ENCODE measurements at regions not wholly inside any gene's neighbourhood (a gene's known extent, or its start where the extent isn't known, plus 50 kb on each side); places are given as distances from the start of the nearest gene placed in this dataset.

DNA sequence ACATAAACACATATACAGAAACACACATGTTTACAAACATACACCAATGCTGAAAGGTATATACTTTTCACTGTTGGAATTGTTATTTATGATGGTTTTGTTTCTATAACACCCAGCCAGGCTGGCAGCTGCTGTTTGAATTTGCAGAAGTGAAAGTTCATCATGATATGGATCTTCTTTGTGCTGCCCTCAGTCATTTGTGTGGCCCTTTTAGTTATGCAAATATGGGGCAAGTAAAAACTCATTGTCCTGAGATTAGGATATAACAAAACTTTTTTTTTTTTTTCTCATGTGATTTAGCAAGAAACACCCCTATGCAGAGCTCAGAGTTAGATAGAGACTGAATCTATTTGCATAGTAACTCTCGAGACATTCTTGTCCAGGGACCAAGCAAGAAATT, 714.1 kb downstream of the KCNJ3 start (continued):
- TF ChIP-seq ZNF384 (IDR thresholded peaks at IDR 0.05; ENCODE audit: low read depth, low read length) = no peak
- no peak for TF ChIP-seq POU5F1 (IDR thresholded peaks at IDR 0.05; ENCODE audit: borderline replicate concordance, low read depth, low read length, partially characterized antibody)
- TF ChIP-seq SMAD2 (IDR thresholded peaks at IDR 0.05; ENCODE audit: low read depth, low read length) = no peak
- no peak for TF ChIP-seq SNRNP70 (optimal IDR thresholded peaks at IDR 0.05; ENCODE audit: low read depth, low read length)

DNA sequence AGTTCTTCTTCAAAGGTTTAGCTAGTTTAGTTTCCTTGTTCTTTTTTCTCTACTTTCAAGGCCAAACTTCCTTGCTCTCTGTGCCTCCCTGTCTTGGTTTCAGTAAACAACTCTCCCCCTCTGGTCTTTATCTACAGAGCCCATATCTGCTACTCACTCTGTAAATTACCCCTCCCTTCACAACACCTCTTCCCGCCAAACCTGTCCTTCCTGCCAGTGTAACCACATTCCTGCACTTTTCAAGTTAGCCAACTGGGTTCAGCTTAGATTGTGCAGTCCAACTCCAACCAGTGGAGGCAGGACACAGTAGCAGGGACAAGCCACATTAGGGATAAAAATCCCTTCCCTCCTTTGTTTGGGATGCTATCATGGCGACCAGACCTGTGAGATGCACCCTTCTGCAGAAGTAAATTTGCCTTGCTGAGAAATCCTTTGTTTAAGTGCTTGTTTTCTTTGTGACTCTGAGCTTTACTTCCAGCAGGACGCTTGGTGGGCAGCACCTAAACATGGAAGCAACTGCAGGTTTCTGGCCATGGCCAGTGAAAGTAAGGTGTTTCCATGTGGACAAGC, 706.0 kb downstream of the KCNJ3 start:
- no peak for FAIRE-seq
- TF ChIP-seq, protein P1, sequence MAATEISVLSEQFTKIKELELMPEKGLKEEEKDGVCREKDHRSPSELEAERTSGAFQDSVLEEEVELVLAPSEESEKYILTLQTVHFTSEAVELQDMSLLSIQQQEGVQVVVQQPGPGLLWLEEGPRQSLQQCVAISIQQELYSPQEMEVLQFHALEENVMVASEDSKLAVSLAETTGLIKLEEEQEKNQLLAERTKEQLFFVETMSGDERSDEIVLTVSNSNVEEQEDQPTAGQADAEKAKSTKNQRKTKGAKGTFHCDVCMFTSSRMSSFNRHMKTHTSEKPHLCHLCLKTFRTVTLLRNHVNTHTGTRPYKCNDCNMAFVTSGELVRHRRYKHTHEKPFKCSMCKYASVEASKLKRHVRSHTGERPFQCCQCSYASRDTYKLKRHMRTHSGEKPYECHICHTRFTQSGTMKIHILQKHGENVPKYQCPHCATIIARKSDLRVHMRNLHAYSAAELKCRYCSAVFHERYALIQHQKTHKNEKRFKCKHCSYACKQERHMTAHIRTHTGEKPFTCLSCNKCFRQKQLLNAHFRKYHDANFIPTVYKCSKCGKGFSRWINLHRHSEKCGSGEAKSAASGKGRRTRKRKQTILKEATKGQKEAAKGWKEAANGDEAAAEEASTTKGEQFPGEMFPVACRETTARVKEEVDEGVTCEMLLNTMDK (IDR thresholded peaks at IDR 0.05; ENCODE audit: borderline replicate concordance, insufficient read depth, low read depth, low read length, poor library complexity, severe bottlenecking) = no peak
- peak; percentile 86 for TF ChIP-seq CBX5 (IDR thresholded peaks at IDR 0.05; ENCODE audit: borderline replicate concordance, low read depth)
- TF ChIP-seq STAT5B (CRISPR knock-in tag; IDR thresholded peaks at IDR 0.05) = no peak
- TF ChIP-seq EZH2 (IDR thresholded peaks at IDR 0.05; ENCODE audit: borderline replicate concordance, low read depth, low read length) = no peak
- TF ChIP-seq, protein P2, sequence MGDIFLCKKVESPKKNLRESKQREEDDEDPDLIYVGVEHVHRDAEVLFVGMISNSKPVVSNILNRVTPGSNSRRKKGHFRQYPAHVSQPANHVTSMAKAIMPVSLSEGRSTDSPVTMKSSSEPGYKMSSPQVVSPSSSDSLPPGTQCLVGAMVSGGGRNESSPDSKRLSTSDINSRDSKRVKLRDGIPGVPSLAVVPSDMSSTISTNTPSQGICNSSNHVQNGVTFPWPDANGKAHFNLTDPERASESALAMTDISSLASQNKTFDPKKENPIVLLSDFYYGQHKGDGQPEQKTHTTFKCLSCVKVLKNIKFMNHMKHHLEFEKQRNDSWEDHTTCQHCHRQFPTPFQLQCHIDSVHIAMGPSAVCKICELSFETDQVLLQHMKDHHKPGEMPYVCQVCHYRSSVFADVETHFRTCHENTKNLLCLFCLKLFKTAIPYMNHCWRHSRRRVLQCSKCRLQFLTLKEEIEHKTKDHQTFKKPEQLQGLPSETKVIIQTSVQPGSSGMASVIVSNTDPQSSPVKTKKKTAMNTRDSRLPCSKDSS (IDR thresholded peaks at IDR 0.05; ENCODE audit: low read depth, partially characterized antibody) = peak; percentile 93
- TF ChIP-seq NCOA2 (IDR thresholded peaks at IDR 0.05; ENCODE audit: partially characterized antibody in 2 of 2) = no peak
- no peak for TF ChIP-seq BRD4 (IDR thresholded peaks at IDR 0.05)
- no peak for TF ChIP-seq POLR2AphosphoS2 (IDR thresholded peaks at IDR 0.05; ENCODE audit: low read length)
- no peak for TF ChIP-seq FOXM1 (IDR thresholded peaks at IDR 0.05; ENCODE audit: low read depth)
- no peak for TF ChIP-seq FOXM1 (CRISPR knock-in tag; IDR thresholded peaks at IDR 0.05; ENCODE audit: low read depth)
- no peak for TF ChIP-seq MED1 (CRISPR knock-in tag; IDR thresholded peaks at IDR 0.05; ENCODE audit: borderline replicate concordance)
- no peak for TF ChIP-seq HDAC3 (IDR thresholded peaks at IDR 0.05; ENCODE audit: borderline replicate concordance, partially characterized antibody)
- TF ChIP-seq, protein P3, sequence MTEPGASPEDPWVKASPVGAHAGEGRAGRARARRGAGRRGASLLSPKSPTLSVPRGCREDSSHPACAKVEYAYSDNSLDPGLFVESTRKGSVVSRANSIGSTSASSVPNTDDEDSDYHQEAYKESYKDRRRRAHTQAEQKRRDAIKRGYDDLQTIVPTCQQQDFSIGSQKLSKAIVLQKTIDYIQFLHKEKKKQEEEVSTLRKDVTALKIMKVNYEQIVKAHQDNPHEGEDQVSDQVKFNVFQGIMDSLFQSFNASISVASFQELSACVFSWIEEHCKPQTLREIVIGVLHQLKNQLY (CRISPR knock-in tag; conservative IDR thresholded peaks at IDR 0.05) = no peak

More for the DNA sequence above, 706.0 kb downstream of the KCNJ3 start:
- Histone ChIP-seq H3K9me3 (replicated peaks; ENCODE audit: control insufficient read depth, insufficient read depth, low read depth, low read length) (peaks cover 10% of the 10 kb centered on the region; the same call in 1 of the 2 replicates), H3K27me3 (ENCODE audit: control insufficient read depth in 2 of 2, insufficient read depth in 2 of 2, low read length in 2 of 2) (no peaks in the 10 kb centered on the region), H3K36me3 (ENCODE audit: control insufficient read depth, insufficient read depth, low read length) (no peaks in the 10 kb centered on the region), H4K20me1 (replicated peaks; ENCODE audit: control insufficient read depth, insufficient read depth, low read length) (no peaks in the 10 kb centered on the region), H3K4me2 (ENCODE audit: insufficient read depth, low read length) (no peak overlapping the region), H2AFZ (ENCODE audit: low read depth, low read length) (no peak overlapping the region), H3K27ac (ENCODE audit: extremely low read depth, low read depth, low read length) (no peak overlapping the region), H3K9ac (ENCODE audit: insufficient read depth in 1 of 2, low read depth in 2 of 2, low read length in 2 of 2) (no peak overlapping the region), H3K79me2 (ENCODE audit: control insufficient read depth, insufficient read depth, low read length) (no peaks in the 10 kb centered on the region), H3K9me1 (ENCODE audit: control insufficient read depth, insufficient read depth, low read length) (no peaks in the 10 kb centered on the region), H3K4me1 (replicated peaks in 1 of 2; ENCODE audit: control insufficient read depth in 2 of 2, insufficient read depth in 2 of 2, low read length in 2 of 2) (no peaks in the 10 kb centered on the region), H3K4me3 (no peak overlapping the region)
- POLR2A ChIA-PET = no interaction called here
- no peak for ATAC-seq
- DNase-seq (ENCODE audit: extremely low read depth in 1 of 4, low spot score in 3 of 4) = no peak
- CTCF ChIA-PET (ENCODE audit: low intra/inter-chr PET ratio) = no interaction called here
- in situ Hi-C loops (cut with MboI) = no loop called here
- intact Hi-C loops (cut with micrococcal nuclease) = no loop called here
- WGBS (ENCODE audit: insufficient coverage, low coverage, missing lambda C conversion rate) = 33% methylated on average over 3 of the region's 3 CpGs
- no TSS peak for BruUV-seq (replicated peaks)

Data from K562 (cell line).